ENCODE measurements at regions not wholly inside any gene's neighbourhood (a gene's known extent, or its start where the extent isn't known, plus 50 kb on each side); places are given as distances from the start of the nearest gene placed in this dataset.

DNA sequence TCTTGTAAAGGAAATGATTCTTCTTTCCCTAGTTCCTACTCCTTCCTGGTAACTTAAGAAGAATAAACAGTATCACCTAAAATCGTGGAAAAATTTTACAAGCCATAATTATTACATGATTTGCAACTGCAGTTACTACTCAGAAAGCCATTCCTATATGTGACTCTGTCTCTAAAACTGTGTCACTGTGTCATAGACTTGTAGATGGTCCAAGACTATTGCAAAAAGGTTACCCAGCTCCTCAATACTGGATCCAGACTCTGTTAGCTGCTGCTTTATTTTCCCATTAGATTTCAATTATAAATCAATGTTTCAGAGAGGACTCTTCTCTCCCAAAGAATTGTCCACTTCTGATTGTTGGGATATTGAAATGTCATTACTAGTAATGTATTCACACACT is 142.1 kb upstream of the STMND1 start:
- TF ChIP-seq, protein P1, sequence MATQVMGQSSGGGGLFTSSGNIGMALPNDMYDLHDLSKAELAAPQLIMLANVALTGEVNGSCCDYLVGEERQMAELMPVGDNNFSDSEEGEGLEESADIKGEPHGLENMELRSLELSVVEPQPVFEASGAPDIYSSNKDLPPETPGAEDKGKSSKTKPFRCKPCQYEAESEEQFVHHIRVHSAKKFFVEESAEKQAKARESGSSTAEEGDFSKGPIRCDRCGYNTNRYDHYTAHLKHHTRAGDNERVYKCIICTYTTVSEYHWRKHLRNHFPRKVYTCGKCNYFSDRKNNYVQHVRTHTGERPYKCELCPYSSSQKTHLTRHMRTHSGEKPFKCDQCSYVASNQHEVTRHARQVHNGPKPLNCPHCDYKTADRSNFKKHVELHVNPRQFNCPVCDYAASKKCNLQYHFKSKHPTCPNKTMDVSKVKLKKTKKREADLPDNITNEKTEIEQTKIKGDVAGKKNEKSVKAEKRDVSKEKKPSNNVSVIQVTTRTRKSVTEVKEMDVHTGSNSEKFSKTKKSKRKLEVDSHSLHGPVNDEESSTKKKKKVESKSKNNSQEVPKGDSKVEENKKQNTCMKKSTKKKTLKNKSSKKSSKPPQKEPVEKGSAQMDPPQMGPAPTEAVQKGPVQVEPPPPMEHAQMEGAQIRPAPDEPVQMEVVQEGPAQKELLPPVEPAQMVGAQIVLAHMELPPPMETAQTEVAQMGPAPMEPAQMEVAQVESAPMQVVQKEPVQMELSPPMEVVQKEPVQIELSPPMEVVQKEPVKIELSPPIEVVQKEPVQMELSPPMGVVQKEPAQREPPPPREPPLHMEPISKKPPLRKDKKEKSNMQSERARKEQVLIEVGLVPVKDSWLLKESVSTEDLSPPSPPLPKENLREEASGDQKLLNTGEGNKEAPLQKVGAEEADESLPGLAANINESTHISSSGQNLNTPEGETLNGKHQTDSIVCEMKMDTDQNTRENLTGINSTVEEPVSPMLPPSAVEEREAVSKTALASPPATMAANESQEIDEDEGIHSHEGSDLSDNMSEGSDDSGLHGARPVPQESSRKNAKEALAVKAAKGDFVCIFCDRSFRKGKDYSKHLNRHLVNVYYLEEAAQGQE (IDR thresholded peaks at IDR 0.05; ENCODE audit: borderline replicate concordance) = no peak
- TF ChIP-seq, protein P2, sequence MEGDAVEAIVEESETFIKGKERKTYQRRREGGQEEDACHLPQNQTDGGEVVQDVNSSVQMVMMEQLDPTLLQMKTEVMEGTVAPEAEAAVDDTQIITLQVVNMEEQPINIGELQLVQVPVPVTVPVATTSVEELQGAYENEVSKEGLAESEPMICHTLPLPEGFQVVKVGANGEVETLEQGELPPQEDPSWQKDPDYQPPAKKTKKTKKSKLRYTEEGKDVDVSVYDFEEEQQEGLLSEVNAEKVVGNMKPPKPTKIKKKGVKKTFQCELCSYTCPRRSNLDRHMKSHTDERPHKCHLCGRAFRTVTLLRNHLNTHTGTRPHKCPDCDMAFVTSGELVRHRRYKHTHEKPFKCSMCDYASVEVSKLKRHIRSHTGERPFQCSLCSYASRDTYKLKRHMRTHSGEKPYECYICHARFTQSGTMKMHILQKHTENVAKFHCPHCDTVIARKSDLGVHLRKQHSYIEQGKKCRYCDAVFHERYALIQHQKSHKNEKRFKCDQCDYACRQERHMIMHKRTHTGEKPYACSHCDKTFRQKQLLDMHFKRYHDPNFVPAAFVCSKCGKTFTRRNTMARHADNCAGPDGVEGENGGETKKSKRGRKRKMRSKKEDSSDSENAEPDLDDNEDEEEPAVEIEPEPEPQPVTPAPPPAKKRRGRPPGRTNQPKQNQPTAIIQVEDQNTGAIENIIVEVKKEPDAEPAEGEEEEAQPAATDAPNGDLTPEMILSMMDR (IDR thresholded peaks at IDR 0.05; ENCODE audit: poor library complexity, severe bottlenecking) = no peak
- TF ChIP-seq EZH2 (IDR thresholded peaks at IDR 0.05; ENCODE audit: borderline replicate concordance, insufficient read depth, low read length, poor library complexity, severe bottlenecking) (no peak), RAD21 (conservative IDR thresholded peaks at IDR 0.05) (no peak), POLR2AphosphoS5 (IDR thresholded peaks at IDR 0.05) (no peak), EP300 (conservative IDR thresholded peaks at IDR 0.05; ENCODE audit: poor library complexity, severe bottlenecking) (no peak)
